SU-DHL-6 (cell line): ENCODE measurements at regions not wholly inside any gene's neighbourhood (a gene's known extent, or its start where the extent isn't known, plus 50 kb on each side); places are given as distances from the start of the nearest gene placed in this dataset.

ENCODE experiments used
- EZH2phosphoT487 ChIP-seq: fragments of 200-600 bp; sonication (generic), shearing (Covaris generic); conservative IDR thresholded peaks from 2 replicates; pipeline ENCODE4 v1.6.1; 2018; ENCODE audit warnings: mild to moderate bottlenecking, antibody characterized with exemption, low read length, moderate library complexity, mixed read lengths
- TF ChIP-seq, protein P1 (sequence below): fragments of 200-600 bp; sonication (generic); IDR thresholded peaks from one replicate; pipeline ENCODE4 v1.5.1; 2017; ENCODE audit warnings: antibody characterized with exemption, mild to moderate bottlenecking, low read length, moderate library complexity; ENCODE audit not compliant: insufficient read depth, poor library complexity, severe bottlenecking

DNA sequence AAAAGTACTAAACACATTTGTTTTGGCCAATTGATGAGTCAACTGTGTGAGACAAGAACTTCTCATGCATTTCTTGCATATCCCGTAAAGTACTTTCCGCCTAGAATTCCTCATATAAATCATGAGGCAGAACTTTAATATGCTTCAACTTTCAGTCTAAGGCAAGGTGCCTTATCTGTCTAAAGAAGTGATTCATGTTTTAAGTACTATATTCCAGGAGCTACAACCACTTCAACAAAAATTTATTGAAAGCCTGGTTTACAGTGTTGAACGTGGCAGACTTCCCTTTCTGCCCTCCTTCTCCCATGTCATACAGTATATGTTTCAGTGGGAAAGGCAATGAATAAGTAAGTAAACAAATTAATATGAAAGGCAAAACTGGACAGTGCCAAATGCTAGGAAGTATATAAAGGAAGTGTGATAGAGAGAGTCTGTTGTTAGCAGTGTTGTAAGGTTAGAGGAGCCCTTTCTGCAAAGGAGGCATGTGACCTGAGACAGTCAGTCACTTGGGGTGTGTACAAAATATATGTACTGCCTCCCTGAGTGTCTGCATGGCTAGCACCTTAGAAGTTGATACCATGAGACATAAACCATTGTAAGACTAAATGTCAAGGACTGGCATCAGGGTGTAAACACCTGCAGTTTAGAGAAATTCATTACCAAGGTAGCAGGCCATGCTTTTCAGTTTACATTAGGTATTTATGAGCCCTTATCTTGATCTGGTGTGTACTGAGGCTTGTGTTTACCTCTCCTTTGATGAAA is 362.2 kb downstream of the SRGAP2C start:
- no peak for TF ChIP-seq EZH2phosphoT487
- TF ChIP-seq, protein P1, sequence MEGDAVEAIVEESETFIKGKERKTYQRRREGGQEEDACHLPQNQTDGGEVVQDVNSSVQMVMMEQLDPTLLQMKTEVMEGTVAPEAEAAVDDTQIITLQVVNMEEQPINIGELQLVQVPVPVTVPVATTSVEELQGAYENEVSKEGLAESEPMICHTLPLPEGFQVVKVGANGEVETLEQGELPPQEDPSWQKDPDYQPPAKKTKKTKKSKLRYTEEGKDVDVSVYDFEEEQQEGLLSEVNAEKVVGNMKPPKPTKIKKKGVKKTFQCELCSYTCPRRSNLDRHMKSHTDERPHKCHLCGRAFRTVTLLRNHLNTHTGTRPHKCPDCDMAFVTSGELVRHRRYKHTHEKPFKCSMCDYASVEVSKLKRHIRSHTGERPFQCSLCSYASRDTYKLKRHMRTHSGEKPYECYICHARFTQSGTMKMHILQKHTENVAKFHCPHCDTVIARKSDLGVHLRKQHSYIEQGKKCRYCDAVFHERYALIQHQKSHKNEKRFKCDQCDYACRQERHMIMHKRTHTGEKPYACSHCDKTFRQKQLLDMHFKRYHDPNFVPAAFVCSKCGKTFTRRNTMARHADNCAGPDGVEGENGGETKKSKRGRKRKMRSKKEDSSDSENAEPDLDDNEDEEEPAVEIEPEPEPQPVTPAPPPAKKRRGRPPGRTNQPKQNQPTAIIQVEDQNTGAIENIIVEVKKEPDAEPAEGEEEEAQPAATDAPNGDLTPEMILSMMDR = no peak
